H9 (cell line): ENCODE measurements at regions not wholly inside any gene's neighbourhood (a gene's known extent, or its start where the extent isn't known, plus 50 kb on each side); places are given as distances from the start of the nearest gene placed in this dataset.

Experiments used
- DNase-seq: peaks from one replicate; pipeline ENCODE4 v3.0.0-alpha.2; 2017
- H2AFZ ChIP-seq: one replicate; pipeline ENCODE4 v1.6.1; 2013; ENCODE audit warnings: mild to moderate bottlenecking, low read length, control low read depth, moderate library complexity
- H2AK5ac ChIP-seq: 2 replicates; pipeline ENCODE4 v1.6.1; 2013; ENCODE audit warnings: low read length, control low read depth, mixed read lengths; ENCODE audit not compliant: insufficient read length
- H2BK120ac ChIP-seq: one replicate; pipeline ENCODE4 v1.6.1; 2013; ENCODE audit warnings: low read depth, mild to moderate bottlenecking, low read length, control low read depth, inconsistent platforms; ENCODE audit not compliant: poor library complexity, severe bottlenecking
- H2BK12ac ChIP-seq: 2 replicates; pipeline ENCODE4 v1.6.1; 2013; ENCODE audit warnings: low read length, control low read depth, mixed read lengths, low read depth; ENCODE audit not compliant: insufficient read length
- H2BK15ac ChIP-seq: 2 replicates; pipeline ENCODE4 v1.6.1; 2013; ENCODE audit warnings: low read depth, low read length, control low read depth
- H2BK20ac ChIP-seq: one replicate; pipeline ENCODE4 v1.6.1; 2013; ENCODE audit warnings: low read depth, mild to moderate bottlenecking, low read length, control low read depth, inconsistent platforms; ENCODE audit not compliant: poor library complexity, severe bottlenecking
- H2BK5ac ChIP-seq: 2 replicates; pipeline ENCODE4 v1.6.1; 2013; ENCODE audit warnings: low read length, control low read depth, mixed read lengths; ENCODE audit not compliant: insufficient read length
- H3K14ac ChIP-seq: 2 replicates; pipeline ENCODE4 v1.6.1; 2013; ENCODE audit warnings: low read length, control low read depth; ENCODE audit not compliant: insufficient read depth
- H3K18ac ChIP-seq: 2 replicates; pipeline ENCODE4 v1.6.1; 2013; ENCODE audit warnings: low read depth, mild to moderate bottlenecking, mixed read lengths, low read length, control low read depth; ENCODE audit not compliant: insufficient read length
- H3K23ac ChIP-seq: 2 replicates; pipeline ENCODE4 v1.6.1; 2013; ENCODE audit warnings: low read length, control low read depth, mixed read lengths, low read depth; ENCODE audit not compliant: insufficient read length
- H3K23me2 ChIP-seq: 2 replicates; pipeline ENCODE4 v1.6.1; 2013; ENCODE audit warnings: low read depth, mild to moderate bottlenecking, mixed read lengths, low read length, control low read depth; ENCODE audit not compliant: insufficient read length, poor library complexity, severe bottlenecking
- H3K27ac ChIP-seq: 2 replicates; pipeline ENCODE4 v1.5.1; 2013; ENCODE audit warnings: low read length, control low read depth, mixed read lengths, low read depth; ENCODE audit not compliant: insufficient read length
- H3K27me3 ChIP-seq: 2 replicates; pipeline ENCODE4 v1.6.1; 2013; ENCODE audit warnings: low read length, control low read depth, inconsistent platforms; ENCODE audit not compliant: insufficient read depth
- H3K4ac ChIP-seq: 2 replicates; pipeline ENCODE4 v1.6.1; 2013; ENCODE audit warnings: low read depth, mild to moderate bottlenecking, control low read depth, inconsistent platforms, low read length, moderate library complexity
- H3K4me1 ChIP-seq: 2 replicates; pipeline ENCODE4 v1.6.1; 2013; ENCODE audit warnings: low read length, control low read depth, inconsistent platforms; ENCODE audit not compliant: insufficient read depth
- H3K4me2 ChIP-seq: 2 replicates; pipeline ENCODE4 v1.6.1; 2013; ENCODE audit warnings: low read length, control low read depth, mixed read lengths; ENCODE audit not compliant: insufficient read length, insufficient read depth
- H3K56ac ChIP-seq: 2 replicates; pipeline ENCODE4 v1.6.1; 2013; ENCODE audit warnings: low read depth, mild to moderate bottlenecking, mixed read lengths, low read length, control low read depth; ENCODE audit not compliant: insufficient read length
- H3K79me1 ChIP-seq: 2 replicates; pipeline ENCODE4 v1.6.1; 2013; ENCODE audit warnings: low read depth, mild to moderate bottlenecking, moderate library complexity, low read length, control low read depth, inconsistent platforms; ENCODE audit not compliant: insufficient read depth, poor library complexity, severe bottlenecking
- H3K79me2 ChIP-seq: 2 replicates; pipeline ENCODE4 v1.6.1; 2013; ENCODE audit warnings: low read length, control low read depth, inconsistent platforms; ENCODE audit not compliant: insufficient read depth
- H3K9ac ChIP-seq: 2 replicates; pipeline ENCODE4 v1.6.1; 2013; ENCODE audit warnings: low read length, control low read depth, mixed read lengths; ENCODE audit not compliant: insufficient read length; ENCODE audit errors: extremely low read depth
- H3K9me3 ChIP-seq: one replicate; pipeline ENCODE4 v1.6.1; 2013; ENCODE audit warnings: low read depth, low read length, inconsistent platforms; ENCODE audit not compliant: control insufficient read depth
- H3T11ph ChIP-seq: one replicate; pipeline ENCODE4 v1.6.1; 2013; ENCODE audit warnings: mild to moderate bottlenecking, low read length, control low read depth, inconsistent platforms
- H4K20me1 ChIP-seq: one replicate; pipeline ENCODE4 v1.6.1; 2013; ENCODE audit not compliant: control insufficient read depth, insufficient read length, insufficient read depth
- H4K5ac ChIP-seq: 2 replicates; pipeline ENCODE4 v1.6.1; 2013; ENCODE audit warnings: low read depth, mild to moderate bottlenecking, mixed read lengths, low read length, control low read depth; ENCODE audit not compliant: insufficient read length
- H4K8ac ChIP-seq: replicated peaks from 2 replicates; pipeline ENCODE4 v1.6.1; 2013; ENCODE audit warnings: low read length, control low read depth, mixed read lengths, low read depth; ENCODE audit not compliant: insufficient read length
- H4K91ac ChIP-seq: 2 replicates; pipeline ENCODE4 v1.6.1; 2013; ENCODE audit warnings: low read depth, mild to moderate bottlenecking, moderate library complexity, mixed read lengths, low read length, control low read depth; ENCODE audit not compliant: insufficient read length
- H3K27ac Mint-ChIP-seq, 3 experiments: 2 replicates in 2 of 3; 3 replicates in 1 of 3; pipeline ENCODE4 v1.8.0; 2020 to 2021; ENCODE audit warnings: mixed read lengths in 3 of 3, mild to moderate bottlenecking in 1 of 3, moderate library complexity in 1 of 3
- H3K27me3 Mint-ChIP-seq: 2 replicates; pipeline ENCODE4 v1.8.0; 2021; ENCODE audit warnings: low read depth, mild to moderate bottlenecking, moderate library complexity, mixed read lengths
- H3K36me3 Mint-ChIP-seq, 3 experiments: 2 replicates in 2 of 3; 3 replicates in 1 of 3; pipeline ENCODE4 v1.8.0; 2020 to 2021; ENCODE audit warnings: low read depth in 3 of 3, mixed read lengths in 3 of 3; ENCODE audit not compliant: insufficient read depth in 1 of 3
- H3K4me1 Mint-ChIP-seq, 2 experiments: 2 replicates each; pipeline ENCODE4 v1.8.0; 2020; ENCODE audit warnings: mixed read lengths in 2 of 2
- H3K4me3 Mint-ChIP-seq, 2 experiments: 2 replicates in 1 of 2; 3 replicates in 1 of 2; pipeline ENCODE4 v1.8.0; 2020 to 2021; ENCODE audit warnings: mild to moderate bottlenecking in 2 of 2, mixed read lengths in 2 of 2, moderate library complexity in 1 of 2
- H3K9me3 Mint-ChIP-seq, 2 experiments: 2 replicates in 1 of 2; 3 replicates in 1 of 2; pipeline ENCODE4 v1.8.0; 2020; ENCODE audit warnings: mild to moderate bottlenecking in 2 of 2, mixed read lengths in 2 of 2, moderate library complexity in 1 of 2
- CTCF ChIP-seq: fragments of 200-600 bp; sonication (generic); conservative IDR thresholded peaks from 3 replicates; pipeline ENCODE4 v1.8.0; 2021; ENCODE audit warnings: antibody characterized with exemption, mild to moderate bottlenecking

GRCh38 chr7:84454174-84454959 lies 259.8 kb upstream of the SEMA3A start:
- H3K27ac ChIP-seq = no peak overlapping the region
- no peak overlapping the region for H3K9ac ChIP-seq
- no peaks in the 10 kb centered on the region for H3K4me1 ChIP-seq
- no peak overlapping the region for H3K14ac ChIP-seq
- no peaks in the 10 kb centered on the region for H3K79me1 ChIP-seq
- no peaks in the 10 kb centered on the region for H3K9me3 Mint-ChIP-seq
- no peak overlapping the region for H3K4me2 ChIP-seq
- no peak for TF ChIP-seq CTCF
- no peaks in the 10 kb centered on the region for H3K79me2 ChIP-seq
- no peak overlapping the region for H2BK12ac ChIP-seq
- H4K8ac ChIP-seq = no peak overlapping the region
- H3K27me3 Mint-ChIP-seq = no peaks in the 10 kb centered on the region
- no peaks in the 10 kb centered on the region for H4K20me1 ChIP-seq
- H3K27me3 ChIP-seq = no peaks in the 10 kb centered on the region
- no peak overlapping the region for H3T11ph ChIP-seq
- H3K56ac ChIP-seq = no peak overlapping the region
- no peak overlapping the region for H3K18ac ChIP-seq
- no peak overlapping the region for H2AFZ ChIP-seq
- no peak overlapping the region for H3K23ac ChIP-seq
- H3K4me1 Mint-ChIP-seq = peaks cover 0 to 4% of the 10 kb centered on the region in 2 experiments; a peak in 2 of 4 replicates
- H2BK15ac ChIP-seq = no peak overlapping the region
- H3K23me2 ChIP-seq = no peaks in the 10 kb centered on the region
- H3K4me3 Mint-ChIP-seq = no peak overlapping the region
- no peak overlapping the region for H3K4ac ChIP-seq
- H3K27ac Mint-ChIP-seq = no peak overlapping the region; a peak in 1 of 7 replicates
- DNase-seq = no peak
- no peak overlapping the region for H2BK120ac ChIP-seq
- H4K5ac ChIP-seq = no peak overlapping the region
- no peak overlapping the region for H2BK20ac ChIP-seq
- H2BK5ac ChIP-seq = no peak overlapping the region
- H3K36me3 Mint-ChIP-seq = no peaks in the 10 kb centered on the region; a peak in 1 of 7 replicates
- H3K9me3 ChIP-seq = no peaks in the 10 kb centered on the region
- no peak overlapping the region for H4K91ac ChIP-seq
- H2AK5ac ChIP-seq = no peak overlapping the region
